ENCODE measurements at regions not wholly inside any gene's neighbourhood (a gene's known extent, or its start where the extent isn't known, plus 50 kb on each side); places are given as distances from the start of the nearest gene placed in this dataset.

DNA sequence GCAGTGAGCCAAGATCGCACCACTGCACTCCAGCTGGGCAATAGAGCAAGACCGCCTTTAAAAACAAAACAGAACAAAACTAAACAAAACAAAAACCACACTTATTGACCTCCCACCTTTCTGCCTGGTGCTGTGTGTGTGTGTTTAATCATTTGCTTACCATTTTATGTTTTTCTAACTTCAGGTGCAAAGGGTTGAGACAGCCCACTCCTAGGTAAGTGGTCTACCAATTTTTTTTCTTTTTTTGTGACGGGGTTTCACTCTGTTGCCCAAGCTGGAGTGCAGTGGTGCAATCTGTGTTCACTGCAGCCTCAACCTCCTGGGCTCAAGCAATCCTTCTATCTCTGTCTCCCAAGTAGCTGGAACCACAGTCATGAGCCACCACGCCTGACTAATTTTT is 65.8 kb downstream of the SALL1 start:
- DNase-seq = no peak

DNA sequence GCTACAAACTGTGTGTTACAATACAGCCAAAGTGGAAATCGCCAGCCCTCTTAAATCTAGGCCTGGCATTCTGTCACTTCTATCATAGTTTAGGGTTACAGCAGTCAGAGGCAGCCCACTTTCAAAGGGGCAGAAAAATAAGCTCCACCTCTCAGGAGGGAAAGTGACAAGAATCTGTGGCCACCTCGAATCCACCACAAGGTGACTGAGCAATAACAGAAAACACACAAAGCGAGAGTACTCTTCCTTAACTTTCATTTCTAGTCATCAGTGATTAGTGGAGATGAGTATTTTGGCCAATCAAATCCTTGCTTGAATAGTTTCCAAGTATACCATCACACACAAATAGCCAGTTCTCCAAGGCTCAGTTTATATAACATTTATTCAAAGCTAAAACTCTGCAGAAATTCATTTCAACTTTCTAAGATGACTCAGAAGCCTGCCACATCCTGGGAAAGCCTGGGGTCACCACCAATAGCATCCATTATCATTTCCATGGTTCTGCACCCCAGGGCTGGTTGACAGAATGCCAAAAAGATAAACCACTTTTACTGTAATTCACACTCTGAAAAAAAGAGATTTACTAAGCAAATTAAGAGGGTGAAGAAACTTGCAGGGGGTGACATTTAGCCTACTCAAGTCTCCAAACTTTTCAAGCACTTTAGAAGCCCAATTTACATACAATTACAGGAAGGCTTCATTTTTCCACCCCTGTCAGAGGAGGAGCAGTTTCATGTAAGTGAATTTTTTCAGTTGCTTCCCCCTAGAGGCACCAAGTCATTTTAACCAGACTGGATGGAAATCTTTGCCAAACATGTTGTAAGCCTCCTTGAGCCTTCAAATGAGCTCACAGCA is 66.8 kb downstream of the SALL1 start:
- DNase-seq = no peak

DNA sequence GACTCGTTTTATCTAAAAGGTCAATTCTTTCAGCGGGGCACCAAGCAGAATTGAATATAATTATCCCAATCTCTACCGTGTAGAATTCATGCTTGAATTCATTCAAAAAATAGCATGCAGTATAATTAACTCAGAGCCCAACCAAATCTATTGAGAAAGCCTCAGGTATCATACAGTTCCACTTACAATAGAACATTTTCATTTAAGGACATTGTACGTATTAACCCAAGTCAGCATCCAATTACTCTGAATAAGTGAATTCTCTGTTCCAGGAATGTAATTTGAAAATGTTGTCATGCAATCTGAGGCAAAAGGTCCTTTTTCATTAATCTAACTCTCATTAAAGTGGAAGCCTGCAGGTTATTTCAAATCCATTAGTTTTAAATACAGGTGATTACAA is 78.5 kb downstream of the SALL1 start:
- DNase-seq = peak; percentile 10

DNA sequence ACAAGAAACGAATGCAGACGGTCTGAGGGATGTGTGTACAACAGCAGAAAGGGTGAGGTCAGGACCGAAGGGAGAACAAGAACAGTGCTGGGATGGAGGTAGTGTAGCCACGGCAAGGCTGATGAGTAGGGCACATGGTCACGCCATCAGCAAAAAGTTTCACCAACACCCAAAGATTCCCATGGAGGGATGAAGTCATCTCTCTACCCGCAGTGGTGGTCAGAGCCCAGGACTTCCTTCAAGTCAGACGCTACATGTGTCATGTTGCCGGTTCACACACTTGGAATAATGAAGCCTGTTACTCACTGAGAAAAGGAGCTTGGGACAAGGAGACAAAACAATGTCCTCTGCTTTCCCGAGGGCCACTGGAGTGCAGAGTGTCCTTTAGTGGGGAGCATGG is 79.7 kb downstream of the SALL1 start:
- no peak for DNase-seq

DNA sequence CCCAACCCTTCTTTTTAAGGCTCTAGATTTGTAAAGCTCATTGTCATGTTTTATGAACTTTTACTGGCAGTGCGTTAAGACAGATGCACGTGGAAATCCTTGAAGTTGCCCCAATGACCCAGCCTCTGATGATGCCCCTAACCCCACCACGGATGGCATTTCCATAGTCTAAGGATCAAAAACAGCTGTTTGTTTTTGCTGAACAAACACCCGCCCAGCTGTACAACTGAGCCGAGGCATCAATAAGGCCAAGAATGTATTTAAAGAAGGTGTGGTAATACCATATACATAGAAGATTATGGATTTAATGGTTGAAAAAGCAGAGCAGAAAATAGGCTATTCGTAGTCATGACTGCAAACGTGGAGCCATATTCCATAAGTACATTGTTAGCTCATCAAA is 83.7 kb downstream of the SALL1 start:
- no peak for DNase-seq

DNA sequence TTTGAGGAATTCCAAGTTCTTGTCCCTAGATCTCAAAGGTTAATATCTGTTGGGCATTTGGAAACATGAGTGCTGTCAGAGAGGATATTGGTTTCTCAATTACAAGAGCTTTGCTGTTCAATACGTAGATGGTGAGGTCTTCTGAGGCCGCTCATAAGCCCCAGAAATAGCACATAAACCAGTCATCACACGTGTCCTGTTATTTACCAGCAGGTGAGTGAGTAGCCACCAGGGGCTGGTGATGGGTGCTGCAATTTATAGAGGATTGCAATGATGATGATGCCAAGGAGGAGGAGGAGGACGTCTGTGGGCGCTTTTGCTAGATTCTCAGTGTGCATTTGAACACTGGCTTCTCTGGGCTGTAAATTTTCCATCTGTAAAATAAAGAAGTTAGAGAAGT is 89.0 kb downstream of the SALL1 start:
- no peak for DNase-seq

DNA sequence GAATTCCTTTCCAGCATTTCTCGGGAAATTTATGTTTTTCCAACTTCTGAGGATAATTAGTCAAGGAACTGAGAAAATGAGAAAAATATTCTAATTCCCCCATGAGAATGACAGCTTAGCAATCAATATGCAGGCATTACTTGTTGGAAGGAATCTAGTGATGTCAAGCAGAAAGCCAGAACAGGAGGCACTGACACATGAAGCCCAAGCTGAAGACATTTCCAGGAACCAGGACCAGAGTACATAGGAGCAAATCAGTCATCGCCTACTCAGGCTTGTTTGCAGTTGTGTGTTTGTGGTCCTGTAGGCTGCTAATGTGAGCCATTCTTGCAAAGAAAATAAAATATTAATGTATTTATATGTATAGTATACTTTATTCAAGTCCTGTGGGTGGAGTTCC is 89.7 kb downstream of the SALL1 start:
- DNase-seq = no peak

DNA sequence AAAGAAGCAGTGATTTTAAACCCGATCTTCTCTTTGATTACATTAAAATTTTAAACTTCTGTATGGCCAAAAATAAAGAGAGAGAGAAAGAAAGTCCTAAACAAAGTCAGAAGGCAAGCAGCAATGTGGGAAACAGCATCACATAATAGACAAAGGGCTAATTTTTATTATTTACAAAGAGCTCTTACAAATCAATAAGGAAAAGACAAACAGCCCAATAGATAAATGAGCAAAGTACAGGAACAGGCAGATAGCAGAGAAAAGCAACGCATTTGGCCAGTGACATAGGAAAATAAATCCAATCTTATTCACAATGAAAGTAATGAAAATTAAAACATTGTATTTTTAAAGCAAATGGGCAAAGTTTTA is 93.1 kb downstream of the SALL1 start:
- no peak for DNase-seq

DNA sequence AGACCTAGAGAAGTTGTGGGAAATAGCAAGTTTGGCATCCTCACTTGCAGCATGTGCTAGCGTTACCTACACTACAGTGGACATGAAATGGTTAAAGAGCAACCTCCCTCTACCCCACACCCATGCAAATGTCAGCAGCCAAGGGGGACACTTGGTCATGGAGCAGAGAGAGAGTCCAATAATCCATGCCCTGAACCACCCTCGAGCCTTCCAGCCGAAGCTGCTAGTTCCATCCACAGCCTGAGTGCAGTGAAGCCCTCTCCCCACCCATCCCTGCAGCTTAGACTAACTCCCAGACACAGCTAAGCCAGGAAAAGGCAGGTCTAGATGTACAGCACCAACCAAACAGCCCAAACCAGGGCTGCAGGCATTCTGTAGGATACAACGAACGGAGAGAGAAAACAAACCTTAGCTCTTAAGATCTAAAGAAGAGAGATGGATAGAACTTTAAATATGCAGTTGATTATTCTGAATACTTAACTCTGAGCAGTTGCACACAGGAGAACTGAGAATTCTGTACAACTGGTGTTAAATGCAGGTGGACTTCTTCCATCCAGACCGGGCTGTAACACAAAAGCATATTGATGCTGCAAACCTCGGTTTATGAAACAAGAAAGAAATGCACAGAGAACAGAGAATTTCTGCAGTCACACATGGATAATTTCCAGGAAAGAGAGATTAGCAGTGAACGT is 93.8 kb downstream of the SALL1 start:
- no peak for DNase-seq

DNA sequence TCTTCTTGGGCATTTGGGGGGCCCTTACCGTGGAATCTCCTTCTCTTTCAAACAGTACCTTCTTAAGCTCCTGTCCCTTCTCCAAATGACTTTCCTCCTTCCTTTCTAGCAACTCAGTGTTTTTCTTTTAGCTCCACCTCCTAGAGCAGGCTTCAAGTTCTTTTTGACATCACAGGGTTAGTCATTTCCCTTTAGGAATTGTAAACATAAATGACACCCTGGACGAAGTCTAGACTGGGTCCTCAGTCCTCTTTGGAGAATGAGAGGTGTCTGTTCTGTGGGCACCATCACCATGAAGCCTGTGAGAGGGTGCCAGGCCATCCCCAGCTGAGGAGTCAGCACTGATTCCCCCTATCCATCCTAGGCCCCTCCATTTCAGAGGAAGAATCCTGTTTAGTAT is 94.7 kb downstream of the SALL1 start:
- DNase-seq = no peak

DNA sequence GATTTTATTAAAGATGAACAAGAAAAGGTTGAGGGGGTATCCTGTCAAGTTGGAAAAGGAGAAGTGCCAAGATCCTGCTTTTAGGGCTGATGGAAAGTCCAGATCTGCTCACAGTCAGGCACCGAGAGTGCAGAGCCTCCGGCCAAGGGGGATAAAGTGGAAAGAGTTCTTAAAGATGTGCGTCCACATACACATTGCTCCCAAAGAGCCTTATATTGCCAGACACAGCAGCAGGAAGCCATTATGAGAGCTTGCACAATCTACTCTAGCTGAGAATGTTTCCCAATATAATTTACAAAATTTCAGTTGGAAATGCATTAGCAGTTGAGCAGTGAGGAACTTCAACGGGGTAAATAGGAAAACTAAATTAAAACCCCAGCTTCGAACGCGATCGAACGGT is 95.6 kb downstream of the SALL1 start:
- no peak for DNase-seq

DNA sequence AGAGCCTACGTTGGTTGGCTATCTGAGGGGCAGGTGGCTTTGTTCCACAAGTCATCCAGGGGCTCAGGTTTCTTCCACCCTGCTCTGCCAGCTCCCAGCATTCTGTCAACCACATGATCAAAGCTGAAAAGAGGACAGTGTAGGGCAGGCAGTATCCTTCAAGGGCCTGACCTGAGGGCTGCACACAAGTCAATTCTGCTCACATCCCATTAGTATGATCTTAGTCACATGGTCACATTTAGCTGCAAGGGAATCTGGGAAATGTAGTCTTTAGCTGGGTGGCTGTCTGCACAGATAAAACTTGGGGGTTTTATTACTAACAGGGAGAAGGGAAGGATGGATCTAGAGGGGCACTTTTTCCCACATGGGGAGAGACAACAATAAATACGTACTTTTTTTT is 97.3 kb downstream of the SALL1 start:
- no peak for DNase-seq

DNA sequence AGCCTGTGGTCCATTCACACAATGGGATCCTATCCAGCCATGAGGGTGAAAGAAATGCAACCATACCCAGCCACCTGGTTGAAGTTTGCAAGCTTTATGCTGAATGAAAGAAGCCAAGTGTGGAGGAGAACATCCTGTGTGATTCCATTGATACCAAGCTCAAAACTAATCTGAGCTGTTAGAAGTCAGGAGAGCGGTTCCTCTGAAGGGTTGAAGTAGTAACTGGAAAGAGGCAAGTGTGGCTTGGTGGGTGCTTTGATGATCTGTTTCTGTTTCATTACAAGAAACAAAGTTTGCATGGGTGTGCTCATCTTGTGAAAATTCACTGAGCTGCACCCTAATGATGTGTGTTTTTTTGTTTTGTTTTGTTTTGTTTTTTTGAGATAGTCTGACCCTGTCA is 99.4 kb downstream of the SALL1 start:
- DNase-seq = no peak

DNA sequence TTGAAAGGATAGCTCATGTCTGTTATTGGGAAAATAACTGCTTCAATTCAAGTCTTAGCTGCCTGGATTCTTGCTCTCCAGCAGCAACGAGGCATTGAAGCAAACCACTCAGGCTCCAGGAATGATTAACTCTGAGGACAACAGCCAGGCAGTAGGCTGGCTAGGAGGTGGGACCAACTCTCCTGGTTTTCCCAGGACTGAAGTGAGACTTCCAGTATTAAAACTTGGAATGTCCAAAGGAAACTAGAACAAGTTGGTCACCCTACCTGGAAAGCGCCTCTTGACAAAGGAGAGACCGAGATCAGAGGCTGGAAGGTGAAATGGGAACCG is 100.7 kb downstream of the SALL1 start:
- no peak for DNase-seq

DNA sequence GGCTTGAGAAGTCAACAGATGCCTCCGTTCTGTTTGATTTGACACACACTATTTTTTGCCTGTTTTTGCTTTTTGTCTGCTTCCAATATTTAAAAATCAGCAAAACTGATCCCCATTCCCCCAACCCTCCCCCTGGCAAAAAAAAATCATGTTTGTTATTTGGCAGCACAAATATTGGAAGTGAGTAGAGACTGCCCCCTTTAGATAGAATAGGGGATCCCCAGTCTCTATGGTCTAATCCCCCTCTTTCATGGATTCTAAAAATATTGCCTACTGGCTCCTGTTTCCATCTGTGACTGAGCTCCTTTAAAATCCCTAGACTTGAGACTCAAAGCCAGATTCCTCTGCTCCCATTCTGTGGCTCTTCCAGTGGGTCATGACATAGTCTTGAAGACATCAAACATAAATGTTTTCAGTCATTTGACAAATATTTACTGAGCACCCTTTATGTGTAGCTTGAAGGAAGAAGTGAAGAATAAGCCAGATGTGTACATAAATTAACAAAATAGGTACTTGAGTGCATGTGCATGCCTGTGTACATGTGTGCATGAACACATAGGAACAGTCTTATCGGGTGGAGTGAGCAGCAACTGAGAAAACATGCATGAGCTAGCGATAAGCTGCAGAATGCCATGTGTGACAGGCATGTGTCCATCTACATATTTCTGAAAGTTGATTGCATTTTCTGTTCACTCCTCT is 101.2 kb downstream of the SALL1 start:
- DNase-seq = no peak

DNA sequence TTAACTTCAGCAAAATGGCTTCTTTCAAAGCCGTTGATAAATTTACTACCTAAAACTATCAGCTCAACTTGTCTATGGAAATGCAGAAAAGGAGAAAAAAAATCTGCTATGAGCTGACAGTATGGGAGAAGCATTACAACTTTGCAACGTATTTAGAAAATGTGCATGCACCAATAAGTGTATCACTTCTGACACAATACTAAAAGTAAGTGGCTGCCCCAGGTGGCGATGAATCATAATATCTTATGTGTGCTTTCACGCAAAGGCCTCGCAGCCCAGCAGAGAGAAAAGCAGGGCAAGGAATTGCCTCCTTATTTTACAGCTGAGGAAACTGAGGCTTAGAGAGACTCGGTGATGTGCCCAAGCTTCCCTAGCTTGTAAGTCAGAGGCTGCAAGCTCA is 101.8 kb downstream of the SALL1 start:
- no peak for DNase-seq

DNA sequence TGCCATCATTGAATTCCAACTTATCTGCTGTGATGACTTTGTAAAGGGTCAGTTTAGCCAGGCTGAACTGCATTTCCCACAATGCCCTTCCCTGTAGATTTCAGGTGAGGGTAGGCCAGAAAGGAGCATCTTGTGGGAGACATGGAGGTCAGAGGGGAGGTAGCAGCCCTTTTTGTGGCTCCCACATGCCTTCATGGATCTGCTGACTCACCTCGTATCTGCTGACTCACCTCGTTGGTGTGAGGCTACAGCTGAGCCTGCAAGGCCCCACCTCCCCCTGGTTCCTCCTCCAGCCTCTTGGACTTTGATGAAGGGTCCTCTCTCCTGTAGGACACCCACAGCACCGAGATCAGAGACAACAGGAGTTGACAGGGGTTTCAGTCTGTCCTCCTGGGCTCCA is 102.5 kb downstream of the SALL1 start:
- DNase-seq = no peak

DNA sequence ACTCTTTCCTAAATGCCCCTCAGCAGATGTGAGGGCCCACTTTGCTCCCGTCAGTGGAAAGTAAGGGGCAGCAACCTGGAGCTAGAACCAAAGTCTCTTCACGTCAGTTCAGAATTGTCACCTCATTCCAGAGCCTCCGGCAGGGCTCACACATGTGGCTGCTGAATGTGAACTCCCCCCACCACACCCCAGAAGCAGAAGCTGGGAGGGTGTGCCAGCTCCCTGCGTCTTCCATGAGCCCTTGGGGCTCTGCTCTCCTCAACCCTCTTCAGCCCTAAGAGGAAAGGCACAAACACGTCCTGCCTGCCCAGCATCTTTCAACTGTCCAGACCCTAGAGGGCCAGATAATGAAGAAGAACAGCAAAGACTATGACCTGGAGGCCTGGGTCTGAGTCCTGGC is 105.3 kb downstream of the SALL1 start:
- DNase-seq = no peak

DNA sequence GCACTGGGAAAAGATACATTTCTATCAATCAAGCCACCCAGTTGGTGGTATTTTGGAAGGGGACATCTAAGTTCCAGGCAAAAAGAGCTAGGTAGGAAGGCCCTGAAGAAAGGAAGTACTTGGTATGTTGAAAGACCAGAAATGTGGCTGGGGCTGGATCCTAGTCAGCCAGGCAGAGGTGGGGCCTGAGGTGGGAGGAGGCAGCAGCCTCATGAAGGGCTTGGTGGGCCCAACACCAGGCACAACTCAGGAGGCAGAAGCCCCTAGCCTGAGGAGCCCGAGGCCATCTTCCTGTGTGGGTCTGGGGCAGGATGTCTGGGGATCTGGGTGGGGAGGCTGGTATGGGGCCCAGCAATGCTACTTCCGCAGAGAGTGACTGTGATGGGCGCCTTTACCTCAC is 105.9 kb downstream of the SALL1 start:
- no peak for DNase-seq

DNA sequence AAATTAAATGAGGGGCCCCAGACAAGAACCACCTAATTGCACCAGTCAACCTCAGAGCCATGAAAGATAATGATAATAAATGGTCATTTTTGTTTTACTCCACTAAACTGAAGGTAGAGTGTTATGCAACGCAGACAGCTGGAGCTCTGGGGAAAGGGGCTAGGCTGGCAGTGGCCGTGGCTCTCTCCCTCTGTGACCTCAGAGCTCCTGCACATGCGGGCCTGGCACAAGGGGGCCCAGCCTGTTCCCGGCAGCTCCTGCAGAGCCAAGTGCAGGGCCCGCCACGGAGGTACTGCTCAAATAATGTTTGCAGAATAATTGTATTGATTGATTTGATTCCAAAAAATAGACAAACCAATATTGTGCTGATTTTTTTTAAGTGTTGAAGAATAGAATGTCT is 109.5 kb downstream of the SALL1 start:
- no peak for DNase-seq

DNA sequence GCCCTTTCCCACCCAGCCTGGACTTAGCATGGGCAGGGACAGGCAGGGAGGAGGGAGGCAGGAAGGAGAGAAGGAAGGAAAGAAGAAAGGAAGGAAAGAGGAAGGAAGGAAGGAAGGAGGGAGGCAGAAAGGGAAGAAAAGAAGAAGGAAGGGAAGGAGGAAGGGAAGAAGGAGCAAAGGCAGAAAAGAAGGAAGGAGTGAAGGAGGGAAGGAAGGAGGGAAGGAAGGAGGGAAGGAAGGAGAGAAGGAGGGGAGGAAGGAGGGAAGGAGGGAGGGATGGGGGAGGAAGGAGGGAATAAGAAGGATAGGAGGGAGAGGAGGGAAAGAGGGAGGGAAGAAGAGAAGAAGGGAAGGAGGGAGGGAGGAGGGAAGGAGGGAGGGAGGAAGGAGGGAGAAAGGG is 110.4 kb downstream of the SALL1 start:
- DNase-seq = no peak

DNA sequence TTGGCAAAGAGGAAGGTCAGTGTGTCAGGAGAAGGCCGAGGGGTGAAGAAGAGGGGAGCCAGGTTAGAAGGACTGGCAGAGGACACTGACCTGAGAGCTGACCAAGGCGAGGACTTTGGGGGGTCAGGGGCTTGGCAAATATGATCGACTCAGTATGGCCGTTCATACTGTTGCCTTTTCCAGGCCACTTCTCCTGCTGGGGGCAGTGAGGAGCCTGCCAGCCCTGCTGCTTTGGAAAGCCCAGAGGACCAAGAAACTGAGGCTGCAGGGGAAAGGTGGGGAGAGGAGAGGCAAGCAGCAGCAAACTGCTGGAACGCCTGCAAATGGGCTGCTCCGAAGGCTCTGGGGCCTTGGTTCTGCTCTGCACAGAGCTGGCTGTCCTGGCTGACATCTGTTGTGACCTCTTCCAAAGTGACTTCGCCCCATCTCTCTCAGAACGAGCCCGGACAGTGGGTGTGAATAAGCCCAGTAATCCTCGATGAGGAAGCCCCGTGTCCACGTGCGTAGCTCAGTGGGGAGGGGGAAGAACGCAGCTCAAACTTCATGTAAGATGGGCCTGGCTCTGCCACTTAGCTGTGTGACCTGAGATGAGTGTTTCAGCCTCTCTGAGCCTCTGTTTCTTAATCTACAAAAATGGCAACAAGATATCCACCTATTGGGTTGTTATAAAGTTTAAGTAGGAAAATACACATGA is 111.3 kb downstream of the SALL1 start:
- DNase-seq = no peak

DNA sequence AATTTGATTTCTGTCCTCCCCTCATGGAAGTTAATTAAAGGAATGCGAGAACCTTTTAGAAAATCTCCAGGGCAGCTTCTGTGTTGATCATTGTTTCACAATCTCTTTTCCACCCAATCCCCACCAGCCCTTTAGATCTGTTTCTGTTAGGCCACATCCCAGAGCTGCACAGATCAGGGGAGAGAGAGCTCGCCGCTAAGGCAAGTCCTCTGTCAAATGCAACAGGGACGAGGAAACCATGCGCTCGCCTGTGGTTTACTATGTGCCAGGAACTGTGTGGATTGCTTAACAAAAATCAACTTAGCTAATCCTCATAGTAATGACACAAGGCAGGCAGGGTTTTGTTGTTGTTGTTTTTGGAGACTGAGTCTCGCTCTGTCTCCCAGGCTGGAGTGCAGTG is 115.4 kb downstream of the SALL1 start:
- DNase-seq = no peak

DNA sequence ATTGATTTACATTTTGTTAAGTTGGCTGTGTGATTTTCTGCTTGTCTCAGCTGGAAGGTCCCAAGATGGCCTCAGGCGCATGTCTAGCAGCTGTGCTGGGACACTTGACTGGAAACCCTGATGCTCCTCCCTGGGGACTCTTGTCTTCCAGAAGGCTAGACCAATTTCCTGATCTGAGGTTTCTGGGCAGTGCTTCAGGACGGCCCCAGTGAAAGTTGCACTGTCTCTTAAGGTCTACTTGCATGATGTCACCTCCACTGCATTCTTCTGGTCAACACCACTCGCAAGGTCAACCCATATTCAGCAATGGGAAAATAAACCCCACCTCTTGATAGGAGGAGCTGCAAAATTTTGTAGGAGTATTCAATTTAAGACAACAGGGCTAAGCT is 116.0 kb downstream of the SALL1 start:
- DNase-seq = no peak
